Effector CD8-positive, alpha-beta T cell (primary cell): ENCODE measurements at regions not wholly inside any gene's neighbourhood (a gene's known extent, or its start where the extent isn't known, plus 50 kb on each side); places are given as distances from the start of the nearest gene placed in this dataset.
"Not testable (repeated sequence)": the region's sequence is repeated elsewhere in the genome, so short reads cannot be mapped to it uniquely, and the experiment has no call there.

Experiments
- DNase-seq: peaks from one replicate; lab custom pipeline; 2025; lab: John Stamatoyannopoulos, UW

GRCh38 chr11:116335891-116336290 is 436.9 kb downstream of the BUD13 start:
- DNase-seq, result no peak

- DNase-seq, result no peak
Observed at GRCh38 chr11:116335078-116335477, 437.7 kb downstream of the BUD13 start.

- no peak for DNase-seq
Observed at GRCh38 chr11:116334596-116334995, 438.2 kb downstream of the BUD13 start.

GRCh38 chr11:116333001-116333535 is 439.7 kb downstream of the BUD13 start:
- no peak for DNase-seq

- DNase-seq, result no peak
Observed at GRCh38 chr11:116332391-116332790, 440.4 kb downstream of the BUD13 start.

- no peak for DNase-seq
Observed at GRCh38 chr11:116331381-116331780, 441.4 kb downstream of the BUD13 start.

- no peak for DNase-seq
Observed at GRCh38 chr11:116330439-116331185, 442.2 kb downstream of the BUD13 start.

- no peak for DNase-seq
Observed at GRCh38 chr11:116329354-116330090, 443.3 kb downstream of the BUD13 start.

- DNase-seq, result no peak
Observed at GRCh38 chr11:116328851-116329250, 443.9 kb downstream of the BUD13 start.

GRCh38 chr11:116328391-116328790 is 444.4 kb downstream of the BUD13 start:
- no peak for DNase-seq

GRCh38 chr11:116326146-116326545 is 446.6 kb downstream of the BUD13 start:
- no peak for DNase-seq

- DNase-seq, result no peak
Observed at GRCh38 chr11:116325247-116325646, 447.5 kb downstream of the BUD13 start.

- not testable (repeated sequence) for DNase-seq
Observed at GRCh38 chr11:116324077-116324476, 448.7 kb downstream of the BUD13 start.

- no peak for DNase-seq
Observed at GRCh38 chr11:116317212-116317611, 455.6 kb downstream of the BUD13 start.

- no peak for DNase-seq
Observed at GRCh38 chr11:116314006-116314405, 458.8 kb downstream of the BUD13 start.

- no peak for DNase-seq
Observed at GRCh38 chr11:116312570-116313391, 460.0 kb downstream of the BUD13 start.

GRCh38 chr11:116311206-116311605 is 461.6 kb downstream of the BUD13 start:
- DNase-seq, result no peak

GRCh38 chr11:116310698-116311097 is 462.1 kb downstream of the BUD13 start:
- DNase-seq, result no peak

- DNase-seq, result no peak
Observed at GRCh38 chr11:116310226-116310625, 462.6 kb downstream of the BUD13 start.

- DNase-seq, result no peak
Observed at GRCh38 chr11:116309446-116309845, 463.3 kb downstream of the BUD13 start.

GRCh38 chr11:116302756-116303155 is 470.0 kb downstream of the BUD13 start:
- DNase-seq, result no peak

GRCh38 chr11:116301141-116301540 is 471.6 kb downstream of the BUD13 start:
- no peak for DNase-seq
